Hematopoietic multipotent progenitor cell treated with erythropoietin and hydrocortisone succinate and interleukin-3 and kit ligand, for 4 days (in vitro differentiated cells): ENCODE measurements at regions not wholly inside any gene's neighbourhood (a gene's known extent, or its start where the extent isn't known, plus 50 kb on each side); places are given as distances from the start of the nearest gene placed in this dataset.
"Not testable (repeated sequence)": the region's sequence is repeated elsewhere in the genome, so short reads cannot be mapped to it uniquely, and the experiment has no call there.

Source experiments
- DNase-seq: peaks from one replicate; pipeline ENCODE4 v3.0.0-alpha.2; 2015

- DNase-seq = no peak
These were observed 74.9 kb upstream of the ABLIM1 start for GRCh38 chr10:114732931-114733330.

- DNase-seq = no peak
These were observed 77.9 kb upstream of the ABLIM1 start for GRCh38 chr10:114735946-114736345.

GRCh38 chr10:114743521-114744231 is 77.9 kb upstream of the FHIP2A start:
- DNase-seq = peak; percentile 37

GRCh38 chr10:114746531-114746930 is 75.0 kb upstream of the FHIP2A start:
- DNase-seq = no peak

- peak; percentile 73 for DNase-seq
These were observed 73.3 kb upstream of the FHIP2A start for GRCh38 chr10:114748241-114748640.

- peak; percentile 89 for DNase-seq
These were observed 72.6 kb upstream of the FHIP2A start for GRCh38 chr10:114749014-114749413.

- peak; percentile 66 for DNase-seq
These were observed 72.1 kb upstream of the FHIP2A start for GRCh38 chr10:114749510-114749909.

GRCh38 chr10:114751856-114752255 is 69.7 kb upstream of the FHIP2A start:
- no peak for DNase-seq

GRCh38 chr10:114752570-114752969 is 69.0 kb upstream of the FHIP2A start:
- not testable (repeated sequence) for DNase-seq

GRCh38 chr10:114753126-114753525 is 68.5 kb upstream of the FHIP2A start:
- DNase-seq = no peak

GRCh38 chr10:114754445-114755320 is 66.9 kb upstream of the FHIP2A start:
- DNase-seq = peak; percentile 74

- DNase-seq = no peak
These were observed 66.0 kb upstream of the FHIP2A start for GRCh38 chr10:114755537-114755936.

GRCh38 chr10:114758331-114758730 is 63.2 kb upstream of the FHIP2A start:
- DNase-seq = no peak

- DNase-seq = no peak
These were observed 60.1 kb upstream of the FHIP2A start for GRCh38 chr10:114761205-114762193.

GRCh38 chr10:114762811-114763210 is 58.8 kb upstream of the FHIP2A start:
- DNase-seq = no peak

- DNase-seq = no peak
These were observed 56.9 kb upstream of the FHIP2A start for GRCh38 chr10:114764656-114765055.

GRCh38 chr10:114766470-114766869 is 55.1 kb upstream of the FHIP2A start:
- no peak for DNase-seq

- no peak for DNase-seq
These were observed 54.2 kb upstream of the FHIP2A start for GRCh38 chr10:114767101-114767985.

GRCh38 chr10:114767986-114768821 is 53.4 kb upstream of the FHIP2A start:
- peak; percentile 49 for DNase-seq

GRCh38 chr10:114770009-114770408 is 51.6 kb upstream of the FHIP2A start:
- no peak for DNase-seq

- DNase-seq = no peak
These were observed 50.4 kb upstream of the FHIP2A start for GRCh38 chr10:114771157-114771556.
